ENCODE measurements at regions not wholly inside any gene's neighbourhood (a gene's known extent, or its start where the extent isn't known, plus 50 kb on each side); places are given as distances from the start of the nearest gene placed in this dataset.

DNA sequence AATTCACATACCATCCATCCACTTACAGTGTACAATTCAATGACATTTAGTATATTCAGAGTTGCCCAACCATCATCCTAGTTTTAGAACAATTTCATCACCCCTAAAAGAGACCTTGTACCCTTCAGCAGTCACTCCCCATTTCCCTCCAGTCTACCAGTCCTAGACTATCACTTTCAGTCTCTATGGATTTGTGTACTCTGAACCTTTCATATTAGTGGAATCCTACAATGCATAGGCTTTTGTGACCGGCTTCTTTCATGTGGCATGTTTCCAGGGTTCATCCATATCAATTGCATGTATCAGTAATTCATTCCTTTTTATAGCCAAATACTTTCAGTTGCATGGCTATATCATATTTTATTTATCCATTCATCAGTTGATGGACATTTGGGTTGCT lies 53.5 kb upstream of the SEMA3E start:
- H3K36me3 ChIP-seq (ENCODE audit: control insufficient read depth in 2 of 4, insufficient read depth in 4 of 4, low read length in 3 of 4), result no peaks in the 10 kb centered on the region
- H3K9me3 ChIP-seq (ENCODE audit: insufficient read depth in 2 of 2, low read depth in 1 of 2, low read length in 1 of 2), result no peaks in the 10 kb centered on the region
- no peak overlapping the region for H3K4me3 ChIP-seq (ENCODE audit: extremely low read depth in 1 of 4, insufficient read depth in 2 of 4, low read depth in 3 of 4, low read length in 4 of 4)
- no peak overlapping the region for H3K9ac ChIP-seq (replicated peaks in 1 of 4; ENCODE audit: extremely low read depth in 1 of 4, low read depth in 3 of 4, low read length in 3 of 4)
- no peak overlapping the region for H2AFZ ChIP-seq (ENCODE audit: low read length)
- no peak overlapping the region for H3K14ac ChIP-seq (ENCODE audit: insufficient read length)
- H3K4me2 ChIP-seq (ENCODE audit: insufficient read depth in 1 of 2, low read depth in 2 of 2, low read length in 2 of 2), result no peak overlapping the region
- H3K4ac ChIP-seq (replicated peaks; ENCODE audit: insufficient read length, low read depth, low read length), result no peak overlapping the region
- H3K27me3 ChIP-seq (replicated peaks in 1 of 4; ENCODE audit: control insufficient read depth in 3 of 4, extremely low read depth in 1 of 4, insufficient read depth in 3 of 4, low read length in 3 of 4), result peaks cover 1 to 12% (median 3%) of the 10 kb centered on the region in 4 experiments; a peak in 5 of 7 replicates
- POLR2A ChIA-PET (ENCODE audit: partially characterized antibody), result no interaction called here
- H3K18ac ChIP-seq (ENCODE audit: extremely low read depth, low read length), result no peak overlapping the region
- no peak overlapping the region for H2BK20ac ChIP-seq (ENCODE audit: low read length)
- H4K20me1 ChIP-seq (replicated peaks in 1 of 2; ENCODE audit: control insufficient read depth in 1 of 2, insufficient read depth in 2 of 2, low read length in 2 of 2), result no peaks in the 10 kb centered on the region
- no peak overlapping the region for H2BK5ac ChIP-seq (ENCODE audit: low read depth, low read length)
- H3K79me1 ChIP-seq (ENCODE audit: low read depth, low read length), result no peaks in the 10 kb centered on the region
- CTCF ChIA-PET (ENCODE audit: partially characterized antibody), result no interaction called here
- 85% methylated on average over 1 of the region's 1 CpG; no CpG with 5 or more reads in 1 of the 2 experiments for WGBS, 2 experiments (ENCODE audit: extremely low coverage in 1 of 2, insufficient coverage in 1 of 2, insufficient read length in 1 of 2, insufficient replicate concordance in 2 of 2, low coverage in 1 of 2, low lambda C conversion rate in 2 of 2, missing lambda C conversion rate in 1 of 2)
- no peak overlapping the region for H3K56ac ChIP-seq (replicated peaks; ENCODE audit: insufficient read length, low read depth, low read length)
- no peak for FAIRE-seq
- no peaks in the 10 kb centered on the region; a peak in 1 of 7 replicates for H3K4me1 ChIP-seq (replicated peaks in 1 of 4; ENCODE audit: control insufficient read depth in 3 of 4, insufficient read depth in 4 of 4, low read length in 3 of 4)
- H4K5ac ChIP-seq (ENCODE audit: insufficient read length, low read depth, low read length), result no peak overlapping the region
- no peak overlapping the region for H2BK120ac ChIP-seq (replicated peaks; ENCODE audit: low read depth, low read length)
- no peak overlapping the region for H3K23ac ChIP-seq (ENCODE audit: insufficient read length)
- no peaks in the 10 kb centered on the region for H3K79me2 ChIP-seq (ENCODE audit: control insufficient read depth in 1 of 2, insufficient read depth in 2 of 2, low read length in 2 of 2)
- no peaks in the 10 kb centered on the region for H3K23me2 ChIP-seq (ENCODE audit: low read depth, low read length)
- DNase-seq (ENCODE audit: low read depth in 1 of 2, low spot score in 2 of 2), result no peak
- no peak overlapping the region for H2AK5ac ChIP-seq (ENCODE audit: low read depth, low read length)
- H4K8ac ChIP-seq (ENCODE audit: extremely low read depth, insufficient read depth, low read length), result no peak overlapping the region
- H2BK15ac ChIP-seq (ENCODE audit: low read length), result no peak overlapping the region
- H2BK12ac ChIP-seq (ENCODE audit: low read depth, low read length), result no peak overlapping the region
- H4K91ac ChIP-seq (replicated peaks; ENCODE audit: insufficient read length, low read length), result no peak overlapping the region
- no peak overlapping the region for H3K27ac ChIP-seq (ENCODE audit: low read depth, low read length)
- TF ChIP-seq NANOG (IDR thresholded peaks at IDR 0.05; ENCODE audit: insufficient read depth, low read depth, low read length, poor library complexity, severe bottlenecking) (no peak), CHD2 (IDR thresholded peaks at IDR 0.05; ENCODE audit: low read length) (no peak), TAF7 (optimal IDR thresholded peaks at IDR 0.05; ENCODE audit: borderline replicate concordance, low read depth, low read length) (no peak), SAP30 (IDR thresholded peaks at IDR 0.05; ENCODE audit: insufficient read depth, insufficient replicate concordance, low read length) (no peak), ZNF274 (IDR thresholded peaks at IDR 0.05; ENCODE audit: borderline replicate concordance, extremely low read depth, low read length) (no peak), KDM4A (IDR thresholded peaks at IDR 0.05; ENCODE audit: low read depth, low read length, severe bottlenecking) (no peak), JUND (IDR thresholded peaks at IDR 0.05; ENCODE audit: low read length) (no peak), CTBP2 (IDR thresholded peaks at IDR 0.05; ENCODE audit: borderline replicate concordance, insufficient read depth, insufficient read length, low read length) (no peak), MAFK (IDR thresholded peaks at IDR 0.05; ENCODE audit: low read depth, low read length) (no peak)
- TF ChIP-seq, protein P1, sequence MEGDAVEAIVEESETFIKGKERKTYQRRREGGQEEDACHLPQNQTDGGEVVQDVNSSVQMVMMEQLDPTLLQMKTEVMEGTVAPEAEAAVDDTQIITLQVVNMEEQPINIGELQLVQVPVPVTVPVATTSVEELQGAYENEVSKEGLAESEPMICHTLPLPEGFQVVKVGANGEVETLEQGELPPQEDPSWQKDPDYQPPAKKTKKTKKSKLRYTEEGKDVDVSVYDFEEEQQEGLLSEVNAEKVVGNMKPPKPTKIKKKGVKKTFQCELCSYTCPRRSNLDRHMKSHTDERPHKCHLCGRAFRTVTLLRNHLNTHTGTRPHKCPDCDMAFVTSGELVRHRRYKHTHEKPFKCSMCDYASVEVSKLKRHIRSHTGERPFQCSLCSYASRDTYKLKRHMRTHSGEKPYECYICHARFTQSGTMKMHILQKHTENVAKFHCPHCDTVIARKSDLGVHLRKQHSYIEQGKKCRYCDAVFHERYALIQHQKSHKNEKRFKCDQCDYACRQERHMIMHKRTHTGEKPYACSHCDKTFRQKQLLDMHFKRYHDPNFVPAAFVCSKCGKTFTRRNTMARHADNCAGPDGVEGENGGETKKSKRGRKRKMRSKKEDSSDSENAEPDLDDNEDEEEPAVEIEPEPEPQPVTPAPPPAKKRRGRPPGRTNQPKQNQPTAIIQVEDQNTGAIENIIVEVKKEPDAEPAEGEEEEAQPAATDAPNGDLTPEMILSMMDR (IDR thresholded peaks at IDR 0.05; ENCODE audit: control extremely low read depth in 1 of 3, insufficient read depth in 1 of 3, low read depth in 1 of 3, low read length in 3 of 3), result no peak

All from H1 (cell line).